ENCODE measurements at regions not wholly inside any gene's neighbourhood (a gene's known extent, or its start where the extent isn't known, plus 50 kb on each side); places are given as distances from the start of the nearest gene placed in this dataset.

DNA sequence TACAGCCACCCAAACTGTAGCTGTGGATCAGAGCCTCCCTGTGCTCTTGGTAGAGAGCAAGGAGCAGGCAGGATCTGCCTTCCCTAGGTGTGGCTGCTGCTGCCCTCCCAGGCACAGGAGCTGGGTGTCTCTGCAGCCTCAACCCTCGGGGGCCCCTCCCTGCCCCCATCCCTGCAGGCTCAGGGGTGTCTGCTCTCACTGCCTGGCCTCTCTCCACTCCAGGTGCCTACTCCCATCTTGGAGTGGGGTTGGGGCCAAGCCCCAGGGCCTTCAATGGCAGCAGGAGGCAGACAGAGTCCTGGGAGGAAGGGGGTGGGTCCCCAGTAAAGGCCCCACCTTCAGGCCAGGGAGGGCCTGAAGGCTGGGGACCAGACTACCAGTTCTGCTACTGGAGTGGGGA is 189.7 kb upstream of the OSR1 start:
- WGBS, 5 donors, result 33 to 73% (median 50%) methylated on average over 1 of the region's 1 CpG
- TF ChIP-seq POLR2AphosphoS5 (IDR thresholded peaks at IDR 0.05) (no peak), POLR2A (IDR thresholded peaks at IDR 0.05) (no peak)
- TF ChIP-seq, protein P1, sequence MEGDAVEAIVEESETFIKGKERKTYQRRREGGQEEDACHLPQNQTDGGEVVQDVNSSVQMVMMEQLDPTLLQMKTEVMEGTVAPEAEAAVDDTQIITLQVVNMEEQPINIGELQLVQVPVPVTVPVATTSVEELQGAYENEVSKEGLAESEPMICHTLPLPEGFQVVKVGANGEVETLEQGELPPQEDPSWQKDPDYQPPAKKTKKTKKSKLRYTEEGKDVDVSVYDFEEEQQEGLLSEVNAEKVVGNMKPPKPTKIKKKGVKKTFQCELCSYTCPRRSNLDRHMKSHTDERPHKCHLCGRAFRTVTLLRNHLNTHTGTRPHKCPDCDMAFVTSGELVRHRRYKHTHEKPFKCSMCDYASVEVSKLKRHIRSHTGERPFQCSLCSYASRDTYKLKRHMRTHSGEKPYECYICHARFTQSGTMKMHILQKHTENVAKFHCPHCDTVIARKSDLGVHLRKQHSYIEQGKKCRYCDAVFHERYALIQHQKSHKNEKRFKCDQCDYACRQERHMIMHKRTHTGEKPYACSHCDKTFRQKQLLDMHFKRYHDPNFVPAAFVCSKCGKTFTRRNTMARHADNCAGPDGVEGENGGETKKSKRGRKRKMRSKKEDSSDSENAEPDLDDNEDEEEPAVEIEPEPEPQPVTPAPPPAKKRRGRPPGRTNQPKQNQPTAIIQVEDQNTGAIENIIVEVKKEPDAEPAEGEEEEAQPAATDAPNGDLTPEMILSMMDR (IDR thresholded peaks at IDR 0.05 in 8 of 11, conservative IDR thresholded peaks at IDR 0.05 in 3 of 11), result no peak
- no peak for DNase-seq
- Histone ChIP-seq H3K27me3 (replicated peaks in 1 of 7) (peaks cover 0 to 17% (median 0%) of the 10 kb centered on the region in 7 donors), H3K4me3 (no peak overlapping the region), H3K27ac (no peak overlapping the region), H3K4me1 (no peaks in the 10 kb centered on the region), H3K9me3 (no peaks in the 10 kb centered on the region), H3K36me3 (no peaks in the 10 kb centered on the region)
- intact Hi-C loops (cut with DNase I; ENCODE audit: low total_unique reads), result no loop called here

DNA sequence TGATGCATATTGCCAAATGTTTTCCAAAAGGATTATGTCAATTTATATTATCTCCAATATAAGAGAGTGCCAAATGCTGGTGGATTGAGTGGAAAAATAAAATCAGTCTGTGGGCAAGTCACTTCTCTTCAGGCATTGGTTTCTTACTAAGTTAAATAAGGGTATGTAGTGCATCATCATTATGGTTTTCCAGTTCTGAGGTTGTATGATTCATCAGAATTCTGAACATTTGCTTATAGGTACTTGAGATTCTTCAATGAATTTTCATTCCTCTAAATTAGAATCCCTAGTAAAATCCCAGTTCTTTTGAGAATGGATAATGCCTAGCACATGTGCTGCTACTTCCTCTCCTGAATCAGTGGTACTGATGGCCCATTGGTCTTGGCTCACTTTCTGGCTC is 188.9 kb upstream of the OSR1 start:
- Histone ChIP-seq H3K27me3 (replicated peaks in 1 of 7) (peaks cover 0 to 10% (median 0%) of the 10 kb centered on the region in 7 donors), H3K9me3 (no peaks in the 10 kb centered on the region), H3K27ac (no peak overlapping the region), H3K4me3 (no peak overlapping the region), H3K36me3 (no peaks in the 10 kb centered on the region), H3K4me1 (no peaks in the 10 kb centered on the region)
- no peak for DNase-seq
- TF ChIP-seq, protein P1 (IDR thresholded peaks at IDR 0.05 in 8 of 11, conservative IDR thresholded peaks at IDR 0.05 in 3 of 11), result no peak
- TF ChIP-seq POLR2A (IDR thresholded peaks at IDR 0.05), result no peak
- no peak for TF ChIP-seq POLR2AphosphoS5 (IDR thresholded peaks at IDR 0.05)
- intact Hi-C loops (cut with DNase I; ENCODE audit: low total_unique reads), result no loop called here

GRCh38 chr2:19545507-19545906 is 187.1 kb upstream of the OSR1 start:
- H3K36me3 ChIP-seq, result no peaks in the 10 kb centered on the region
- H3K27me3 ChIP-seq (replicated peaks in 1 of 7), result peaks cover 0 to 6% (median 0%) of the 10 kb centered on the region in 7 donors
- intact Hi-C loops (cut with DNase I; ENCODE audit: low total_unique reads), result no loop called here
- DNase-seq, result no peak
- 41 to 85% (median 54%) methylated on average over 4 of the region's 4 CpGs for WGBS, 5 donors
- H3K27ac ChIP-seq, result no peak overlapping the region
- TF ChIP-seq POLR2A (IDR thresholded peaks at IDR 0.05), result no peak
- TF ChIP-seq, protein P1 (IDR thresholded peaks at IDR 0.05 in 8 of 11, conservative IDR thresholded peaks at IDR 0.05 in 3 of 11), result no peak
- TF ChIP-seq POLR2AphosphoS5 (IDR thresholded peaks at IDR 0.05), result no peak
- no peaks in the 10 kb centered on the region for H3K9me3 ChIP-seq
- H3K4me3 ChIP-seq, result no peak overlapping the region
- no peaks in the 10 kb centered on the region for H3K4me1 ChIP-seq

DNA sequence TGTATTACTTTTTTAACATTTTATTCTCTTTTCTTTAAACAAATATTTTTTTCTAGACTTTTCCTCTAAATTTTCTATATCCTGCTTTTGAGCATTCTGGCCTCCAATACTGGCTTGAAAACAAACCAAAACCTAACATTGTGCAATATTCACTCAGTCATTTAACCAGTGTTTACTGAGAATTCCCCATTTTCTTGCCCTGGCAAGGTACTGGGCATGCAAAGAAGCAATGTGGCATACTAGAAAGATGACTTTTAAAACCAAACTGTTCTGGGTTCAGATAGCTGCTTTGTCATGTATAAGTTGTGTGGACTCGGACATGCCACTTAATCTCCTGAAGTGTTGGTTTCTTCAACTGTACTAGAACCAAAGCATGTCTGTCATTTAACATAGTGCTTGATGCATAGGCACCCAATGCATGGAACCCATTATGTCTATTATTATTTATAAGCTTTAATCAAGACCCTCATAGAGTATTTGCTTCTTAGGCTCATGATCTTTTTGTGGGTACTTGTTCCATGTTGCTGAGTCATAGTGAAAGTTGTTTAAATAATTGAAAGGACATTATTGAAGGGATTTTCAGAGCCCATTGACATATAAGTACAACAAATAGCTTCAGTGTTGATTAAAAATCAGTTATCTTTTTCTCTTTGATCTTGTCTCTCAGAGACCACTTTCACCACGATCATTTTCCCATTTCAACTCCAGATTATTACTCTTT is 185.4 kb upstream of the OSR1 start:
- TF ChIP-seq POLR2AphosphoS5 (IDR thresholded peaks at IDR 0.05) (no peak), POLR2A (IDR thresholded peaks at IDR 0.05) (no peak)
- TF ChIP-seq, protein P1 (IDR thresholded peaks at IDR 0.05 in 8 of 11, conservative IDR thresholded peaks at IDR 0.05 in 3 of 11), result no peak
- H3K4me1 ChIP-seq, result no peaks in the 10 kb centered on the region
- peaks cover 0 to 6% (median 0%) of the 10 kb centered on the region in 7 donors for H3K27me3 ChIP-seq (replicated peaks in 1 of 7)
- DNase-seq, result no peak
- H3K27ac ChIP-seq, result no peak overlapping the region
- intact Hi-C loops (cut with DNase I; ENCODE audit: low total_unique reads), result no loop called here
- H3K4me3 ChIP-seq, result no peak overlapping the region
- H3K36me3 ChIP-seq, result no peaks in the 10 kb centered on the region
- no peaks in the 10 kb centered on the region for H3K9me3 ChIP-seq
- 73 to 90% (median 86%) methylated on average over 2 of the region's 2 CpGs for WGBS, 5 donors
